Astrocyte (in vitro differentiated cells and primary cell): ENCODE measurements at regions not wholly inside any gene's neighbourhood (a gene's known extent, or its start where the extent isn't known, plus 50 kb on each side); places are given as distances from the start of the nearest gene placed in this dataset.

ENCODE experiments used
- DNase-seq: peaks from one replicate; pipeline ENCODE4 v3.0.0-alpha.2; 2010; ENCODE audit warnings: low read depth
- FAIRE-seq: peaks from 2 replicates; lab custom pipeline; 2011; peaks lifted over from hg19 to GRCh38; lab: Jason Lieb, UNC
- H2AFZ ChIP-seq: 2 replicates; pipeline ENCODE4 v1.6.0; 2012; ENCODE audit warnings: low read depth, low read length, inconsistent platforms
- H3K27ac ChIP-seq: 2 replicates; pipeline ENCODE4 v1.5.1; 2011; ENCODE audit warnings: low read depth, low read length, inconsistent platforms
- H3K27me3 ChIP-seq: 2 replicates; pipeline ENCODE4 v1.6.0; 2011; ENCODE audit warnings: low read length, inconsistent platforms; ENCODE audit not compliant: insufficient read depth
- H3K36me3 ChIP-seq: 2 replicates; pipeline ENCODE4 v1.5.1; 2011; ENCODE audit warnings: low read length, inconsistent platforms; ENCODE audit not compliant: insufficient read depth
- H3K4me1 ChIP-seq: 2 replicates; pipeline ENCODE4 v1.5.1; 2011; ENCODE audit warnings: low read length, inconsistent platforms; ENCODE audit not compliant: insufficient read depth
- H3K4me2 ChIP-seq: 2 replicates; pipeline ENCODE4 v1.6.0; 2012; ENCODE audit warnings: low read length, inconsistent platforms
- H3K4me3 ChIP-seq: 2 replicates; pipeline ENCODE4 v1.5.1; 2011; ENCODE audit warnings: low read depth, mild to moderate bottlenecking, low read length, inconsistent platforms; ENCODE audit not compliant: insufficient read depth
- H3K79me2 ChIP-seq: 2 replicates; pipeline ENCODE4 v1.6.0; 2012; ENCODE audit warnings: mild to moderate bottlenecking, low read length, inconsistent platforms; ENCODE audit not compliant: insufficient read depth
- H3K9ac ChIP-seq: 2 replicates; pipeline ENCODE4 v1.6.0; 2012; ENCODE audit warnings: mild to moderate bottlenecking, low read length, inconsistent platforms
- H3K9me3 ChIP-seq: 2 replicates; pipeline ENCODE4 v1.5.1; 2012; ENCODE audit warnings: low read depth, mild to moderate bottlenecking, low read length, inconsistent platforms; ENCODE audit not compliant: insufficient read depth
- H4K20me1 ChIP-seq: 2 replicates; pipeline ENCODE4 v1.6.0; 2012; ENCODE audit warnings: low read length, inconsistent platforms; ENCODE audit not compliant: insufficient read depth
- H3K27ac Mint-ChIP-seq: one replicate; pipeline ENCODE4 v1.8.0; 2021; ENCODE audit warnings: mild to moderate bottlenecking, mixed read lengths; ENCODE audit not compliant: unreplicated experiment
- H3K27me3 Mint-ChIP-seq: one replicate; pipeline ENCODE4 v1.8.0; 2021; ENCODE audit warnings: low read depth, mixed read lengths; ENCODE audit not compliant: unreplicated experiment
- H3K36me3 Mint-ChIP-seq: one replicate; pipeline ENCODE4 v1.8.0; 2021; ENCODE audit warnings: low read depth, mixed read lengths; ENCODE audit not compliant: unreplicated experiment
- H3K4me1 Mint-ChIP-seq: one replicate; pipeline ENCODE4 v1.8.0; 2021; ENCODE audit warnings: low read depth, mixed read lengths; ENCODE audit not compliant: unreplicated experiment
- H3K4me3 Mint-ChIP-seq: one replicate; pipeline ENCODE4 v1.8.0; 2021; ENCODE audit warnings: mild to moderate bottlenecking, moderate library complexity, mixed read lengths; ENCODE audit not compliant: unreplicated experiment
- H3K9me3 Mint-ChIP-seq: one replicate; pipeline ENCODE4 v1.8.0; 2021; ENCODE audit warnings: mild to moderate bottlenecking, mixed read lengths; ENCODE audit not compliant: unreplicated experiment
- EZH2 ChIP-seq: IDR thresholded peaks from 2 replicates; pipeline ENCODE4 v1.6.1; 2012; ENCODE audit warnings: mild to moderate bottlenecking, low read length, inconsistent platforms; ENCODE audit not compliant: insufficient read depth
- TF ChIP-seq, protein P1 (sequence below): IDR thresholded peaks from 2 replicates; pipeline ENCODE4 v1.5.1; 2011; ENCODE audit warnings: low read depth, mild to moderate bottlenecking, inconsistent platforms, low read length, moderate library complexity; ENCODE audit not compliant: insufficient read depth

DNA sequence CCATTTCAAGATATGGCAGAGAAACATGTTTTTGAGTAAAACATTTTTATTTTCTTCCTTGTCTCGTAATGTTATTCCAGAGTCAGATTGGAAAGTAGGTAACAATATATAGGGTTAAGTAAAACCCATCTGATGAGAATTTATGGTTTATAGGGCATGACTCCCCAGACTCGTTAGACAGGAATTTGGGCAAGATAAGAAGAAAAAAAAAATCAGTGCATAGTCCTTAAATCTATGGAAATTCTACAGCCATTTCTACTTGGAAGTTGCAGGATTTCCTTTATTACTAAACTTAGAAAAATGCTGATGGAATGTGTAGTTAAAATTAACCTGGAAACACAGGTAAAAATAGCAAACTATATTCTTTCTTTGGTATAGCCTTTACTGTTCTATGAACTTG lies 366.1 kb upstream of the MAGEB16 start:
- H3K4me1 ChIP-seq = no peaks in the 10 kb centered on the region
- no peak for TF ChIP-seq EZH2
- TF ChIP-seq, protein P1, sequence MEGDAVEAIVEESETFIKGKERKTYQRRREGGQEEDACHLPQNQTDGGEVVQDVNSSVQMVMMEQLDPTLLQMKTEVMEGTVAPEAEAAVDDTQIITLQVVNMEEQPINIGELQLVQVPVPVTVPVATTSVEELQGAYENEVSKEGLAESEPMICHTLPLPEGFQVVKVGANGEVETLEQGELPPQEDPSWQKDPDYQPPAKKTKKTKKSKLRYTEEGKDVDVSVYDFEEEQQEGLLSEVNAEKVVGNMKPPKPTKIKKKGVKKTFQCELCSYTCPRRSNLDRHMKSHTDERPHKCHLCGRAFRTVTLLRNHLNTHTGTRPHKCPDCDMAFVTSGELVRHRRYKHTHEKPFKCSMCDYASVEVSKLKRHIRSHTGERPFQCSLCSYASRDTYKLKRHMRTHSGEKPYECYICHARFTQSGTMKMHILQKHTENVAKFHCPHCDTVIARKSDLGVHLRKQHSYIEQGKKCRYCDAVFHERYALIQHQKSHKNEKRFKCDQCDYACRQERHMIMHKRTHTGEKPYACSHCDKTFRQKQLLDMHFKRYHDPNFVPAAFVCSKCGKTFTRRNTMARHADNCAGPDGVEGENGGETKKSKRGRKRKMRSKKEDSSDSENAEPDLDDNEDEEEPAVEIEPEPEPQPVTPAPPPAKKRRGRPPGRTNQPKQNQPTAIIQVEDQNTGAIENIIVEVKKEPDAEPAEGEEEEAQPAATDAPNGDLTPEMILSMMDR = no peak
- no peaks in the 10 kb centered on the region for H4K20me1 ChIP-seq
- no peaks in the 10 kb centered on the region for H3K79me2 ChIP-seq
- no peaks in the 10 kb centered on the region for H3K36me3 ChIP-seq
- no peaks in the 10 kb centered on the region for H3K36me3 Mint-ChIP-seq
- H3K9ac ChIP-seq = no peak overlapping the region
- DNase-seq (no peak), FAIRE-seq (no peak)
- H2AFZ ChIP-seq = no peak overlapping the region
- H3K4me3 ChIP-seq = no peak overlapping the region
- H3K27me3 ChIP-seq = no peaks in the 10 kb centered on the region
- no peak overlapping the region for H3K4me2 ChIP-seq
- no peaks in the 10 kb centered on the region for H3K27me3 Mint-ChIP-seq
- H3K4me1 Mint-ChIP-seq = no peaks in the 10 kb centered on the region
- H3K9me3 ChIP-seq = no peaks in the 10 kb centered on the region
- H3K27ac Mint-ChIP-seq = no peak overlapping the region
- no peak overlapping the region for H3K27ac ChIP-seq
- H3K4me3 Mint-ChIP-seq = no peak overlapping the region
- H3K9me3 Mint-ChIP-seq = no peaks in the 10 kb centered on the region

DNA sequence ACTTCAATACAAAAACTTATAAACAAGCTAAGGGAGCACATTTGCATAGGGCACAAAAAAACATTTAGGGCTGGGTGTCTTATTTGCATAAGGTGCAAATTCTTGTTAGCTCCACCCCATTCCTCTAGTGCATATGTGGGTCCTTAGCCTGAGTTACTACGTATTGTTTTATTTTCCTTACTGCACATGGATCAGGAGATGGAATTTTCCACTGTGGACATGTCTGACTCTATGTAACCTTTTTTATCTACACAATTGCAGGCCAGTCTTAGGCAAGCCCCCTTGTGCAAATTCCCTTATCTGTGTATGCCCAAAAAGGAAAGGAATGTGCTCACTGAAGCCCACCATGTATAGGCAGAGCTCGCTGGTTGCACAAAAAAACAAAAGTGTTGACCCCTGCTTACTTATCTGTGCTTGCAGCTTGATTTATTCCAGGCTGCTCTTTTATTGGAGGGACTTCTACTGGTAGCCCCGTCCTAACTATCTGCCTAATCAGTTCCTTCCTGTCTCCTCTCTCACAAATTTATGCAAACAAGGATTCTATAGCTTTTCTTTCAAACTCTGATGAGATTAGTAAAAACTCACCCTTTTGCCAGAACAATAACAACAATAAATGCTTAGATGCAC lies 359.0 kb upstream of the MAGEB16 start:
- no peaks in the 10 kb centered on the region for H3K36me3 Mint-ChIP-seq
- Histone ChIP-seq H3K4me1 (no peaks in the 10 kb centered on the region), H3K4me3 (no peak overlapping the region), H3K36me3 (no peaks in the 10 kb centered on the region), H3K4me2 (no peak overlapping the region), H3K79me2 (no peaks in the 10 kb centered on the region), H3K9me3 (no peaks in the 10 kb centered on the region), H3K9ac (no peak overlapping the region), H2AFZ (no peak overlapping the region), H3K27me3 (no peaks in the 10 kb centered on the region), H4K20me1 (no peaks in the 10 kb centered on the region), H3K27ac (no peak overlapping the region)
- no peak overlapping the region for H3K4me3 Mint-ChIP-seq
- DNase-seq (no peak), FAIRE-seq (peak; percentile 79)
- no peaks in the 10 kb centered on the region for H3K9me3 Mint-ChIP-seq
- no peaks in the 10 kb centered on the region for H3K4me1 Mint-ChIP-seq
- TF ChIP-seq, protein P1 = no peak
- no peak for TF ChIP-seq EZH2
- no peak overlapping the region for H3K27ac Mint-ChIP-seq
- H3K27me3 Mint-ChIP-seq = no peaks in the 10 kb centered on the region

DNA sequence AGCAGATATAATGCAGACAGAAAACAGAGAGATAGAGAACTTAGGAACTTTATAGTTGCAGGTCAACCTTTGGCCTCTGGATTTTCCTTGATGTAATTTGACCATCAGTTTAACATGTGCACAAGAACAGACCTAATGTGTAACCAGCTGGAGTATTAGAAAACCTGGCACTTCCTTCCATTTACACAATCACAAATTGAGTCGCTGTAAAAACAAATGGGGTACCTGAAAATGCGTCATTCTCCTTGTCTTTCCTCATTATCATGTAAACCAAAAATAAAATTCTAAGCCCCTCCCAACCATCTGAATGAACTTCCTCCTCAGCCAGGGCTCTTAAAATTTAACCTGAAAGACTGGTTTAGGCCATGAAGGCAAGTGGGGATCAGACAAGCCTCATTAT lies 358.4 kb upstream of the MAGEB16 start:
- TF ChIP-seq EZH2 = no peak
- TF ChIP-seq, protein P1 = no peak
- H3K27ac Mint-ChIP-seq = no peak overlapping the region
- no peak overlapping the region for H3K4me3 Mint-ChIP-seq
- H3K27ac ChIP-seq = no peak overlapping the region
- no peaks in the 10 kb centered on the region for H3K4me1 ChIP-seq
- no peak overlapping the region for H3K4me3 ChIP-seq
- no peak for FAIRE-seq
- no peak overlapping the region for H3K4me2 ChIP-seq
- no peaks in the 10 kb centered on the region for H3K79me2 ChIP-seq
- H3K9ac ChIP-seq = no peak overlapping the region
- DNase-seq = no peak
- H4K20me1 ChIP-seq = no peaks in the 10 kb centered on the region
- H3K4me1 Mint-ChIP-seq = no peaks in the 10 kb centered on the region
- H3K36me3 ChIP-seq = no peaks in the 10 kb centered on the region
- H3K27me3 ChIP-seq = no peaks in the 10 kb centered on the region
- H3K36me3 Mint-ChIP-seq = no peaks in the 10 kb centered on the region
- no peaks in the 10 kb centered on the region for H3K27me3 Mint-ChIP-seq
- no peak overlapping the region for H2AFZ ChIP-seq
- H3K9me3 Mint-ChIP-seq = no peaks in the 10 kb centered on the region
- no peaks in the 10 kb centered on the region for H3K9me3 ChIP-seq
